GM19397 (cell line): ENCODE measurements at regions not wholly inside any gene's neighbourhood (a gene's known extent, or its start where the extent isn't known, plus 50 kb on each side); places are given as distances from the start of the nearest gene placed in this dataset.

ENCODE experiments used
- ATAC-seq: cut with Tn5 transposase; IDR thresholded peaks from one replicate; pipeline ENCODE4 v1.9.1; 2021; ENCODE audit warnings: mild to moderate bottlenecking, moderate library complexity; ENCODE audit not compliant: unreplicated experiment

DNA sequence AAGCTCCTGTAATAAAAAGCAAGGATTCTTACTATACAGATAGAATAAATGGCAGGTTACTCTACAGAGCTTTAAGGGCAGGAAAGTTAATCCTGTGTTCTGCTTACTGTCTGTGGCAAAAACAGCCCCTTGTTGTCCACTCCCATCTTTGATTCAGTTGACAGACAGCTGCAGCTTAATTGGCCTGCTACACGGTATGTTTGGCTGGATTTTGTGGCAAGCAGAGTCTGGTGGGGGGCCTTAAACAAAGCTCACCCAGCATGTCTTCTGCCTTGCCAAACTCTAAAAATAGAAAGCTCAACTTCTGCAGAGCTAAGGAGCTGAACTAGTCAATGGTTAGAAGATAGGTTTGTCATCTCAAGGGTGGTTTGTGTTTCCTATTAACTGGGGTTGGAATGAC lies 407.2 kb downstream of the HLX start:
- no peak for ATAC-seq

DNA sequence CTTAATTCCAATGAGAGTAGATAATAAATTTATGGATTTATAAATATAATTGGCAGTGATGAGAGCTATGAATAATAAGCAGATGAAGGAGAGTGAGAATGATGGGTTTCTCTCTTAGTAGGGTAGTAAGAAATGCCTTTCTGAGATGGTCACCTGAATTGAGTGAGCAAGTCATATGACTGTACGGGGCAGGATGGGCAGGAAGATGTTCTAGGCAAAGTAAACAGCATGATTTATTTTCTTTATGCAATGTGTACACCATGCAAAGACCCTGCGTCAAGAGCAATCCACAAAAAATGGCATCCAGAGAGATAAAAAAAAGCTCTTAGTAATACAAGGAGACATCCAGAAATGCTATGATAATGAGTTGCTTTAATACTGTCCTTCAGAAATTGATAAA lies 409.9 kb downstream of the HLX start:
- no peak for ATAC-seq

DNA sequence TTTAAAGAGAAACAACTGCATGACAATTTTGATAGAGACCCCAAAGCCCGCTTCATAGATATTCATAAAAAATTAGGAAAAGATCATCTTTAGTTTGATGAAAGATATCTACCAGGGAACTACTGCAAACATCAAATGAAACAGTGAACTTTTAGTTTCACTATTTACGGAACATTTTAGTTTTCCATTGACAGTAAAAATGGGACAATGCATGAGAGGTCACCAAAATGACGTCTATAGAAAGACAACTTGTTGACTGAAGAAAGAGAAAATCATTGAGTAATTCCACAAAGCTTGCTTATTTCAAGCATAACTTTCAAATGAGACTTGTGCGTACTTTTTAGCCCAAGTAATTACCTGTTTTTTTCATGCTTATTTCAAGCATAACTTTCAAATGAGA lies 411.4 kb downstream of the HLX start:
- no peak for ATAC-seq

- ATAC-seq = no peak
Observed at GRCh38 chr1:221291113-221291512, 411.9 kb downstream of the HLX start.

GRCh38 chr1:221292652-221293051 lies 413.4 kb downstream of the HLX start:
- ATAC-seq = no peak

- ATAC-seq = no peak
Observed at GRCh38 chr1:221294242-221294641, 415.0 kb downstream of the HLX start.

DNA sequence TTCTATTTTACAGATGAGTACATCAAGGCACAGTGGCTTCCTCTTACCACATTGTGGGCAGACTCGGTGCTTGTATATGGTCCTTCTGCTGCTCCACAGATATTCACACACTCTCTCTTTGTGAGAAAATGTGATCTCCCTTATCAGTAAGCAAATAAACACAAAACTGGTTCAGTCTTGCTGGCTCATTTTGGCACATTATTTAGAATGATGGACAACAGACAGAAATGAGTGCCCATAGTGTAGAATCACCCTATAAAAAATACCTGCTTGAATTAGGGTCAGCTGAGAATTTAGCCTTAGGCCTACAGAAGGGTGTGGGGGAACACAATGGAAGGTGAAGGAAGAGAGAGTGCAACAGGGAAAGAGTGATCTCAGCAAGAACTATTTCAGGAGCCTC lies 423.1 kb downstream of the HLX start:
- ATAC-seq = no peak

GRCh38 chr1:221302810-221303209 lies 423.6 kb downstream of the HLX start:
- no peak for ATAC-seq

DNA sequence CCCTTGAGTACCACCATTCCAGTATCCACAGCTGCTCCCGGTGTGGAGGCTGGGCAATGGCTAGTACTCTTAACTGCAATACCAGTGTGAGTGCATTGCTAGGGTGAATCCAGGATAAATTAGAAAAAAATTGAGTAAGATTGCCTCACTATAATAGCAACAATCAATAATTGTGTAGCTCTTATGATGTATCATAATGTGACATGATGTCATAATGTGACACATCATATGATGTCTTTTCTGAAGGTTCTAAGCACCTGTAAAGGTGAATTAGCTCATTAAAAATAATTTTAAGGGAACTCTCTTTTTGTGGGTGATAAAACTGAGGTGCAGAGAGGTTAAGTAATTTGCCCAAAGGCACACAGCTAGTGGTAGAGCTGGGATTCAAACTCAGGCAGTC lies 424.4 kb downstream of the HLX start:
- ATAC-seq = no peak

DNA sequence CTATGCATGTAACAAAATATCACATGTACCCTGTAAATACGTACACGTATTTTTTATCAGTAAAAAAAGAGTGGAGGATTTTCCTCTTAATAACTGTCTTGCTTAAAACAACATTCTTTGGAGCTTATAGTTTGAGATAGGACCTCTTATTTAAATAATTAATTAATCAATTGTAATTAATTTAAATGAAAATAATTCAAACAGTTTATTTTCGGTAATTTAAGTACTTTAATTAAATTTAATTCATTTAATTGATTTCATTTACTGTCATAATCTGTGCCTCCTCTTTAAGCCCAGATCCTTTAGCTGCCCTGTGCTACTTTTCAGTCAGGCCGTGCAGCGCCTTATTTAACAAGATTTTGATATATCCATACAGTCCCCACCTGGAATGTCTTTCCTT lies 427.0 kb downstream of the HLX start:
- no peak for ATAC-seq

DNA sequence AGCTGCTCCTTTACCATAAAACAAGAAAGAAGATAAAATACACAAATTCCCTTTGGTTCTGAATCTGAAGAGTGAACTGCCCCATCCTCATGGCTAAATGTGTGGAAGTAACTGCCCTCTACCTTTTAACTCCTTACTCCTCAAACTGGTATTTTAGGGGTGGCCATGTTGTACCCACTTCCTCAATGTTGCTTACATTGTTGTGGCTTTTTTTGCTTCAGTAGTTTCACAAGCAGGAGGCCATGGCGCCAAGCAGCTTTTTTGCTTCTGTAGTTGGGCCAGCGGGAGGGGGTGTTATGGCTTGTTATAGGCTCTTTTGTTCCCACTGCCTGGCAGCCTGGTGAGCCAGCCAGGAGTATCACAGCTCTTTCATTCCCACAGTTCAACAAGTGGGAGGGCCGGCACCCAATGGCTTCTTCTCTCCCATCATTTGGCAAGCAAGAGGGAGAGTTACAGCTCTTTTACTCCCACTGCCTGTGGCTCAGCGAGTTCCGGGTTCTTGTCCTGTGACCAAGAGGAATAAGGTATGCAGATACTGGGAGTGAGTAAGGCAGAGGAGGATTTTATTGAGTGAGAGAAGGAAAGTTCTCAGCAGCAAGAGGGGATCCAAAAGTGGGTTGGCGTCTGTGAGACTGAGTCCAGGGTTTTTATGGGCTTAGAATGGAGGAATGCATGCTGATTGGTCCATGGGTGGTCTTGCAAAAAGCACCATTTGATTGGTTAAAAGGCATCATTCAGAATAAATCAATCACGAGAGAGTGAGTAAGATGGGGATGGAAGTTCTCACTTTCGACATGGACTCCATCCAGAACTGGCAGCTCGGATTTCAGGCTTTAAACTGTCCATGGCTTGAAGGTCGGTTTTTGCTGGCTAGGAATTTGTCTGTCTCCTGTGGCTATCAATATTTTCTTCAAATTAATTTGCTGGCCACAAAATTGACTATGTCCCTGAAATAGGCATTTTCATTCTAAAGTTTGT lies 429.6 kb downstream of the HLX start:
- no peak for ATAC-seq

- ATAC-seq = no peak
Observed at GRCh38 chr1:221309723-221310122, 430.5 kb downstream of the HLX start.

- ATAC-seq = no peak
Observed at GRCh38 chr1:221310180-221310579, 430.9 kb downstream of the HLX start.

GRCh38 chr1:221315330-221315729 lies 426.6 kb downstream of the DUSP10 start:
- no peak for ATAC-seq

- ATAC-seq = no peak
Observed at GRCh38 chr1:221316491-221317056, 425.3 kb downstream of the DUSP10 start.

DNA sequence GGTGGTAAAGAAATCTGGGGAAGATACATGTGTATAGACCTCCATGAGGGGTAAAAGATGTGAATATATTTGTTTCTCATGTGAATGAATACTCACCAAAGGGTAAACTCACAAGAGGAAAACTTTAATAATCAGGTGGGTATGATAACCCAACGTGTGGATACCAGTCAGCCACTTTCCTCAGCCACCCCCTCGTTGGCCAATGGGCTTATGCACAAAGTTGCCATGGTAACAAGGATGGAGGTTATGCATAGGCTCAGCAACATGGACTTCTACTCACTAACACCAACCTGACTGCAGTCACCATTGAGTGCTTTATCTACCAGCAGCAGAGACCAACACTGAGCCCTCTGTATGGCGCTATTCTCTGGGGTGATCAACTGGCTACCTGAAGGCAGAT lies 424.4 kb downstream of the DUSP10 start:
- no peak for ATAC-seq

DNA sequence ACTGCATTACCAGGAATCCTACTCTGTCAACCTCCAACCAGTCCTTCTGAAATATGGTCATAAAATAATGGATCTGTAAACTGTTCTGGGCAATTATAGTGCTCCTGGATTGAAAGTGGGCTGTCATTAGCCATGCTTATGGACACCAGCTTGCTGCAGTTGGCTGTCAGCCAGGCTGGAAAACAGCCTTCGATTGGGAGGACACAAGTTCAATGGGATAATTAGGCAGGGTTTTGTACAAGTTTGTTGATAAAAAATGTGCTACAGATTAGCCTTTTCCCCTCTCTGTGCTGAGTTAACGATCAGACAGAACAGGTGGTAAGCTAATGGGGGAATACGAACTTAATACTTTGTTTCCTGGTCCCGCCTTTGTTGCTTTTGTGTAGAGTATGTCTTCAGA lies 413.9 kb downstream of the DUSP10 start:
- no peak for ATAC-seq

DNA sequence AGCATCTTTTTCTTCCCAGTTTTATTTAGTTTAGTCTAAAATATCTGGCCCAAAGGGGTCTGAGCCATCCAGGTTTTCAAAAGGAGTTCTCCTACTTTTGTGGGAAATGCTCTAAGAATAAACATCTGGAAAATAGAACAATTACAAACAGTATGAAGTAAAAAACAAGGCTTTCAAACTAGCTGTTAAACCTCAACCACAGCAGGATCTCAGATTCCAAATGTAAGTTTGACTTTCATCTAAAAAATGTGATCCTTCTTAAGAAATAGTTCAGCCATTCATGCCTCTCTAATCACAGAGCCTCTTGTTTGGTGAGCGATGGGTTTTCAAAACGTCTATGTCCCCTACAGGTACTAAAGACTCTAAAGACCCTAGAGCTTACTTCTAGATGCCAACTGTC lies 413.5 kb downstream of the DUSP10 start:
- no peak for ATAC-seq

GRCh38 chr1:221331273-221332183 lies 410.4 kb downstream of the DUSP10 start:
- ATAC-seq = no peak

GRCh38 chr1:221334062-221334461 lies 407.8 kb downstream of the DUSP10 start:
- ATAC-seq = no peak
